ENCODE measurements at regions not wholly inside any gene's neighbourhood (a gene's known extent, or its start where the extent isn't known, plus 50 kb on each side); places are given as distances from the start of the nearest gene placed in this dataset.
"Not testable (repeated sequence)": the region's sequence is repeated elsewhere in the genome, so short reads cannot be mapped to it uniquely, and the experiment has no call there.

DNA sequence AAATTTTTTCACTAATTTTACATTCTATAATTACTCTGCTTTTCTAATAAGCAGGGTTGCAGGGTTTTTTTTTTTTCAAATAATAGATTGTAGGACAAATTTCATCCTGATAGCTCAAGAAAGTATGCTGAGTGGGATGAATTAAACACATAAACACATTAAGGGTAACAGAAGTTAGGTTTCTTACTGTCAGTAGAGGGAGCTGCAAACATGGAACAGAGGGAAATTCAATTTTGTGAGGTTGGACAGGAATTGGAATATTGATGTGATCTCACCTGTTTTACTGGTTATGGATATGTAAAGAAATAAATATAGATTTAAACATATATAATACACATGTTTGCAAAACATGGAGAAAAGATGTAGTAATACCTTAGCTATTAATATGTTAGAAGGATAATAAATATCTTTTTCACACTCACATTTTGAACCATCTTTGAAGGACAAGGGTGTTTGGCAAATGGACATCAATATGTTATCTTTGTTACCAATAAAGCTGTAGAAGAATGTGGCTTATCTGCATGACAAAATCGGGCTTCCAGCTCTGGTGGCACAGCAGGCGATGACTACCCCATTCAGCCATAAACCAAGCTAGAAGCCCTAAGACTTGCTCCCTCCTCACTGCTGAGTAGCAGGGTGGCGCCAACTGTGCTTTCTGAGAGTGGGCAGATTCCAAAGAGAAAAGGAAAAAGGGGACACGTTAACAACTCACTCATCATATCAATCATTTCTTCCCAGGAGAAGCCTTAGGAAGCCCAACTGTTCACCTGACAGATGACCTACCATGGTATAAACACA lies 1257.4 kb downstream of the GATA3 start:
- H3K4me3 ChIP-seq (ENCODE audit: low read length): no peak overlapping the region
- peak; percentile 31; the same call in 1 of the 2 replicates for TF ChIP-seq CTCF (conservative IDR thresholded peaks at IDR 0.05; ENCODE audit: low read length)
- DNase-seq (ENCODE audit: low read depth): no peak

DNA sequence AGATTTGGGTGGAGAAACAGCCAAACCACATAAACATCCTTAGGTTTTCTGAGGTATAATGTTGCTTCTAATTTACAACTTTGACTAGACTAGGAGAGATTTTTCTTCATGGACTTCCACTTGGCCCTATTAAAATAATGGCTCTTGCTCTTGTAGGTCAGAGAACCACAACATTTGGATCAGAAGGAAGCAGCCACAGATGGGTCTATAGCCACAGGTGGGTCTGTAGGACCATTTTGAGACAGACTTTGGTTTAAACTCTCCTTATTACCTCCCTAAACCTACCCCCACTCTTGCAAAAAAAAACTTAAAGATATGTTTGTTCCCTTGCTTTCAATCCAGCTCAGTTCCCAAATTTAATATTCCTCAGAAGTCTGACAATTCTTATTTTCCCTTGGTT lies 1260.8 kb downstream of the GATA3 start:
- no peak for DNase-seq (ENCODE audit: low read depth)
- no peak overlapping the region for H3K4me3 ChIP-seq (ENCODE audit: low read length)
- TF ChIP-seq CTCF (conservative IDR thresholded peaks at IDR 0.05; ENCODE audit: low read length): no peak

- no peak overlapping the region for H3K4me3 ChIP-seq (ENCODE audit: low read length)
- DNase-seq (ENCODE audit: low read depth): peak; percentile 58
- peak; percentile 84 for TF ChIP-seq CTCF (conservative IDR thresholded peaks at IDR 0.05; ENCODE audit: low read length)
These were observed 1277.1 kb downstream of the GATA3 start for GRCh38 chr10:9331583-9332008.

DNA sequence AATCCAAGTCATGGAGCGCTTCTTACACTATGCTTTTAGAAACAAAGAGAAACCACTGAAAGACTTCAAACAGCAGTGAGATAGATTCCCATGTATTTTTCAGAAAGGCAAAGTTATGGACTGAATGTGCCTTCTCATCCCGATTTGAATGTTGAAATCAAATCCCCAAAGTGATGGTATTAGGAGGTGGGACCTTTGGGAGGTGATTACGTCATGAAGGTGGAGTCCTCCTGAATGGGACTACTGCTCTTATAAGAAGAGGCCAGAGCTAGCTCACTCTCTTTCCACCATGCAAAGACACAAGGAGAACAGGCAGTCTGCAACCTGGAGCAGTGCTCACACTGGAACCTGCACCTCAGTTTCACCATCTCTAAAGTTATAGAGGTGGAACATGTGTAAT lies 1279.8 kb downstream of the GATA3 start:
- TF ChIP-seq CTCF (conservative IDR thresholded peaks at IDR 0.05; ENCODE audit: low read length): no peak
- DNase-seq (ENCODE audit: low read depth): no peak
- H3K4me3 ChIP-seq (ENCODE audit: low read length): no peak overlapping the region

- no peak for TF ChIP-seq CTCF (conservative IDR thresholded peaks at IDR 0.05; ENCODE audit: low read length)
- DNase-seq (ENCODE audit: low read depth): no peak
These were observed 1285.2 kb downstream of the GATA3 start for GRCh38 chr10:9339716-9340115.

DNA sequence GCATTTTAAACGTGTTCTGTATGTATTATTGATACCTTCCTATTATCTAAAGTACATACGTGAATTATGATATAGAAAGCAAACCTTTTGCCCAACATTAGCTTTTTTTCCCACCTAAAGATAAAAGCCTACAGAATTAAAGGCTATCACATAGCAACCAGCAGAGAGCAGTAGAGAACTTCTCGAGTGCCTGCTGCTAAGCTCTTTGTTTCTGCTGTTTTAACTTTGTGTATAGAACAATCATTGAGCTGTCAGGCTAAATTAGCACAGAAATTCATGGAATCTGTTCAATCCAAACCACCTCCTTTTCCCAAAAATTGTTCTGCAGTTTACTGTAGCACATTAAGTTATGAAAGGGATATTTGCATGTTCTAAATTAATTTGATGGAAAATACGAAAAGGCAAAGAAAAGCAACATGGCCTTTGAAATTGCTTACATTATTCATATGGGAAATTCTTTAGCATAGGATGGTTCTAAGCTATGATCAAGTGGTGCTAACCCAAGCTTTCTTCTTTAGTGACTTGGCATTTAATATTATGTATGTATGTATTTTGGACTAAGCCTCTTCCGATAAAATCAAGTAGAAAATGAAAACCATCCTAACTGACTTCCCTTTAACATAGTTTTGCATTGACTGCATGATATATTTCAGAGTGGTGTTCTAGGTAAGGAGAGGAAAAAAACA lies 1288.5 kb downstream of the GATA3 start:
- peak; percentile 35 for DNase-seq (ENCODE audit: low read depth)
- H3K4me3 ChIP-seq (ENCODE audit: low read length): no peak overlapping the region
- peak; percentile 81 for TF ChIP-seq CTCF (conservative IDR thresholded peaks at IDR 0.05; ENCODE audit: low read length)

More at GRCh38 chr10:9339716-9340115, 1285.2 kb downstream of the GATA3 start:
- no peak overlapping the region for H3K4me3 ChIP-seq (ENCODE audit: low read length)

DNA sequence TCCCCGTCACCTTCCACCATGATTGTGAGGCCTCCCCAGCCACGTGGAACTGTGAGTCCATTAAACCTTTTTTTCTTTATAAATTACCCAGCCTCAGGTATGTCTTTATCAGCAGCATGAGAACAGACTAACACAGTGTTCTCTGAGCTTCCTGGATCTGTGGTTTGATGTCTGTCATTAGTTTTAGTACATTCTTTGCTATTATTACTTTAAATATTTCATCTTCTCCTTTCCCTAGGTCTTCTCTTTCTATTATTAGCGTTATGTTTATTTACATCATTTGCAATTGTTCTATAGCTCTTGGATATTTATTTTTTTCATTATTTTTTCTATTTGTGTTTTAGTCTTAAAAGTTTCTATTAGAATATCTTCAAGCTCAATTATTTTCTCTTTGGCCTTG lies 1293.4 kb downstream of the GATA3 start:
- not testable (repeated sequence) for H3K4me3 ChIP-seq (ENCODE audit: low read length); DNase-seq (ENCODE audit: low read depth)

Data from AG10803 (cell line).